ENCODE measurements at regions not wholly inside any gene's neighbourhood (a gene's known extent, or its start where the extent isn't known, plus 50 kb on each side); places are given as distances from the start of the nearest gene placed in this dataset.

DNA sequence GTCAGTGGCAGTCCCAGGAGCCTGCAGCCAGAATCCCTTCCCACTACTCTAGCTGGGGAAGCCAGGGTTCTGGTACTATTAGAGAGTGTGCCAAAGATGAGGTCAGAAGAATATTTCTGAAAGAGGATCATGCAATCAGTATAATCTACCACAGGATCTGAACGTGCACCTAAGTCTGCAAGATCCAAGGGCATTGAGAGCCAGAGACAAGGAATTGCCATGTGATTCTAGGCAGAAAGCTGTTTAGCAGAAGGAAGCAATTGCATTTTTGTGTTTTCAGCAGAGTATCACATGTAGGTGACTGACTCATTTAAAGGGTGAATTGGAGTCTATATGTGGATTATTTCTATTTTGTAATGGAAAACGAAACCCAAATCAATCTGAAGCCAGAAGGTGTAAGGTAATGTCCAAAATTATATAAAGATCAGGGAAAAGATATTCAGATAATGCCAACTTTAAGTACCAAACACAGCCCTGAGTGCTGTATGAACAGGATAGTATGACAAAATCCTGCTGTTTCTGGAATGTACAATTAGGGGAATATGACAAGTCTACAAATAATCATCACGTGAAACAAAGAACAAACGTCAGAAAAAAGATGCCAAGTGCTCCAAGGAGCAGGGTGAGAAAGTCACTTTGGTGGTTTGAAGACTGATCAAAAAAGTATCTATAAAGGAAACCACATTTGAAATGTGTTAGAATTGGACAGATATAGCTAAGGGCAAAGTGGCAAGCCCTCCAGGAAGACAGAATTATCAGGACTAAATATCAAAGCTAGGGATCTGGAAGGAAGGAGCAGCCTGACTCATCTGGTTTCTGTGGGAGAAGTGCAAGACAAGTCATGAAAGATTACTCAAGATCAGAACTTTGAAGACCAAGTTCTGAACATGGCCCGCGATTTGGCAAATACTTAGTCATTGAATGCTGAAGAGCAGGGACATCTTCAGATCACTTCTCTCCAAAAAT, 1036.6 kb downstream of the NTRK3 start:
- DNase-seq (ENCODE audit: low spot score in 2 of 2), result no peak
- in situ Hi-C loops (cut with MboI; ENCODE audit: low sequenced_read_pairs), result no loop called here
- Histone ChIP-seq H3K27me3 (ENCODE audit: low read depth) (no peaks in the 10 kb centered on the region), H3K4me1 (no peaks in the 10 kb centered on the region), H3K9me3 (peaks cover 5% of the 10 kb centered on the region; the same call in 1 of the 2 replicates), H3K36me3 (replicated peaks) (no peaks in the 10 kb centered on the region), H3K4me3 (no peak overlapping the region)

DNA sequence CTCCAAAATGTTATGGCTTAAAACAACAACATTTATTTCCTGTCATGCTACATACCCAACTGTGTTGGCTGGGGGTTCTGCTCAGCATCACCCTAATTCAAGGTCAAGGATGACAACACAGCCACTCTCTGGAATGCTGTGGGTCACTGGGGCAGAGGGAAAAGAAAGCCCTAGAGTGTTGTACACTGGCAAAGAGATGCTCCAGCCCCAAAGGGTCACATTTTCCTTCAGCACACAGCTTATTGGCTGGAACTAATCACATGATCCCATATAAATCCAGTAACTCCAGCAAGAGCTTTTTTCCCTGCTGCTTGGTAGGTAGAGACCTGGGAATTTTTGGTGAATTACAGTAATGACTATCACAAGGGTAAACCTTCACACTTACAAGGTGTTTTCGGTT, 1041.4 kb downstream of the NTRK3 start:
- DNase-seq (ENCODE audit: low spot score in 2 of 2), result no peak
- no peaks in the 10 kb centered on the region for H3K27me3 ChIP-seq (ENCODE audit: low read depth)
- in situ Hi-C loops (cut with MboI; ENCODE audit: low sequenced_read_pairs), result no loop called here
- H3K36me3 ChIP-seq (replicated peaks), result no peaks in the 10 kb centered on the region
- H3K9me3 ChIP-seq, result peaks cover 13% of the 10 kb centered on the region
- no peaks in the 10 kb centered on the region for H3K4me1 ChIP-seq
- H3K4me3 ChIP-seq, result no peak overlapping the region

DNA sequence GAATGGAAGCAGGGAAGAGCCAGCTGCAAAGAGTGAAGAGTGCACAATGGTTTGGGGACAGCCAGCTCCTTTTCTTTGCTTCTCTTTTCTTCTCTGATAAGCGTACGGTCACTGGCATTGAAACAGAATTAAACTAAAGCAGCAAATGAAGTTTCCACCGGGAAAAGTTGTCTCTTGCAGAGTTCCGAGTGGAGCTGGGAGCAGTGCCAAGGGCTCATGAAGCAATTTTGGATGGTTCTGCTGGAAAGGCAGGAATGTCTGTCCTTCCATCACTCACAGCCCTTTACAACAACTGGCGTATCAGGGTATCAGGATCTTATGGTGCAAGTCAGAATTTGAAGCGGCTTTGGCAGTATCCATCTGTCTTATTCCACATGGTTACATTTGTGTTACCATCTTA, 1042.9 kb downstream of the NTRK3 start:
- Histone ChIP-seq H3K4me3 (no peak overlapping the region), H3K9me3 (peaks cover 15% of the 10 kb centered on the region), H3K36me3 (replicated peaks) (no peaks in the 10 kb centered on the region), H3K27me3 (ENCODE audit: low read depth) (no peaks in the 10 kb centered on the region), H3K4me1 (no peaks in the 10 kb centered on the region)
- in situ Hi-C loops (cut with MboI; ENCODE audit: low sequenced_read_pairs), result no loop called here
- no peak for DNase-seq (ENCODE audit: low spot score in 2 of 2)

DNA sequence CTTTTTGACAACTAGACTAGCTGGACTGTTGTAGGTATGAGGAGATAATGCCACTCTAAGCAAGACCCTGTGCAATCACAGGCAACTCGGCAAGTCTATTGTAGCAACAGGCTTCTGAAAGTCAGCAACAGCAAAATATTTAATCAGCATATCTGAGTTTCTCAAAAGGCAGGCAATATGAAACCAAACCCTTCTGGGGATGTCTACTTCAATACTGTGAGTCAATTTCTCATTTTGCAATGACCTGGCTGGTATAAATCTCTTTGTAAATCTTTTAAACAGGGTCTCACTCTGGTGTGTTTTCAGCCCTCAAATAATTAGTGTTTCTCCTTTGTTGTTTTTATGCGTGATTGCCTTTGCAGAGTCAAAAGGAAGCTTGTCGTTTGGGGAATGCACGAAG, 1044.5 kb downstream of the NTRK3 start:
- H3K27me3 ChIP-seq (ENCODE audit: low read depth), result no peaks in the 10 kb centered on the region
- peaks cover 16% of the 10 kb centered on the region for H3K9me3 ChIP-seq
- in situ Hi-C loops (cut with MboI; ENCODE audit: low sequenced_read_pairs), result no loop called here
- H3K4me1 ChIP-seq, result no peaks in the 10 kb centered on the region
- no peaks in the 10 kb centered on the region for H3K36me3 ChIP-seq (replicated peaks)
- H3K4me3 ChIP-seq, result no peak overlapping the region
- no peak for DNase-seq (ENCODE audit: low spot score in 2 of 2)

DNA sequence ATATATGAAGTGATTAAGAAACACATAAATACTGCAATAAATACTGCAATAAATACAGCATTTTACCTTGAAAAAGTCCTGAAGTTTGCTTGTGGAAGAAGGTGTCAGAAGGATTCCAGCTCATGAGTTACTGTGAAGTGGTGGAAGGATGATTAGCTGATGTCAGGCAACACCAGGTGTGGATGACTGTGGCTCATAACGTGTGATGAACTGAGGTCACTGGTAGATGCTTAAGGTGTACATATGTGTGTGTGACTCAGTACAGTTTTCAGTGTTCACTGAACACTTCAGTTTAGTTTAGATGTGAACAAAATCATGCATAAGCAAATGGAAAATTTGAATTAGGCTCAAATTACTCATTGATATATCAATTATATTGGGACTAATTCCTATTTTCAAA, 1045.0 kb downstream of the NTRK3 start:
- H3K4me1 ChIP-seq, result no peaks in the 10 kb centered on the region
- peaks cover 20% of the 10 kb centered on the region for H3K9me3 ChIP-seq
- no peak for DNase-seq (ENCODE audit: low spot score in 2 of 2)
- in situ Hi-C loops (cut with MboI; ENCODE audit: low sequenced_read_pairs), result no loop called here
- H3K4me3 ChIP-seq, result no peak overlapping the region
- H3K27me3 ChIP-seq (ENCODE audit: low read depth), result no peaks in the 10 kb centered on the region
- H3K36me3 ChIP-seq (replicated peaks), result no peaks in the 10 kb centered on the region

DNA sequence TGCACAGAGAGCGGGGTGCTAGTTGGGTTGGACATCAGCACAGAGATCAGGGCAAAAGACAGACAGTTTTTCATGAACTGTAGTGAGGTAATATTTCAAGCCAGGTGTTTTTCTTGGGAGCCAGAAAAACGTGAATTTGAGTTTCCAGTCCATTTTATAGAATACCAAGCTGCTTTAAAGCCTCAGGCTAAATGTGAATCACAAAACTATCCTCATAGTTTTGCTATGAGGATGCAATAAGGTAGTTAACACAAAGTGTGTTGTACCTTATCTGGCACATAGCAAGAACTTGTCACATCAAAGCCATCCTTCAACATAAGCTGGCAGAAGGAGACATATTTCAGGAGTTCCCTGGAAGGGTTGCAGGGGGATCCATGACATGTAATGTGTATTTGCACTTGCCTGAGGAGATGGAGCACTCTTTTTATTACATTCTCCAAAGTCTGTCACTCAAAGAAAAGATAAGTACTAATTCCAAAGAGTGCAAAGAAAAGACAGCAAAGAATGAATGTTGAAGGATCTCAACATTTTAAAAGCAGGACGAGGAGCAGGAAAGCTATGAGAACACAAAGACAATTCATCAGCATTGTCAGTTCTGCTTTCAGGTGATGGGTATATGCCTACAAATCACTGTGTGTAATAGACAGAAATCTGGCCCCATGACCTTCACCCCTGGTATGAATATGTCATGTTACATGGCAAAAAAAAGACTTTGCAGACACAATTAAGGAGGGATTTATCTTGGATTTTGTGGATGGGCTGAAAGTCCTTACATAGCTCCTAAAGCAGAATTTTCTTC, 1046.4 kb downstream of the NTRK3 start:
- no peak for DNase-seq (ENCODE audit: low spot score in 2 of 2)
- in situ Hi-C loops (cut with MboI; ENCODE audit: low sequenced_read_pairs), result no loop called here
- Histone ChIP-seq H3K27me3 (ENCODE audit: low read depth) (no peaks in the 10 kb centered on the region), H3K4me1 (no peaks in the 10 kb centered on the region), H3K9me3 (peaks cover 19% of the 10 kb centered on the region), H3K4me3 (no peak overlapping the region), H3K36me3 (replicated peaks) (no peaks in the 10 kb centered on the region)

DNA sequence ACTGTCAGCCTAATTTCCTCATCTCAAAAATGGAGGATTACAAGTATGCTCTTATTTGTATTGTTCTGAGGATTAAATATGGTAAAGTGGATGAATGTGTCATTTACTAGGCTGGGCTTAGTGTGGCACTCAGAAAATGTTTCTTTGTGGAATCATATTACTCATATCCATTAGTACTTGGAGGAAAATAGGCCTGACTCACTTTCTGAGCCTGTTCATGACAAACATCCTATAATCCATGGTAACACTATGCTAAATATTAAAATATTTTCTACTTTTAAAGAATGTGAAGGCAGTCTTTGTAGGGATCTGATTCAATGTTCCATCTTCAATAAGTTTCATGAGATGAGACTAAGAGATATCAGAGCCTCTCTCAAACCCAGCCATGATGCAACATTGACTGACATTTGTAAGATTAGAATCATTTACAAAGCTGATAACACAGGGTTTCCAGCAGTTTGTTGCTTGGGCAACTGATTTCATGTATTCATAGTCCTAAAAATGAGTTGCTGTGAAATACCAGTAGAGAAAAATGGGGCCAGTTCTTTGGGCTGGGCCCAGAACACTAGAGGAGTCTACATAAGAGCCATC, 1048.5 kb downstream of the NTRK3 start:
- Histone ChIP-seq H3K27me3 (ENCODE audit: low read depth) (no peaks in the 10 kb centered on the region), H3K9me3 (peaks cover 18% of the 10 kb centered on the region), H3K4me1 (no peaks in the 10 kb centered on the region), H3K4me3 (no peak overlapping the region), H3K36me3 (replicated peaks) (no peaks in the 10 kb centered on the region)
- no peak for DNase-seq (ENCODE audit: low spot score in 2 of 2)
- in situ Hi-C loops (cut with MboI; ENCODE audit: low sequenced_read_pairs), result no loop called here

DNA sequence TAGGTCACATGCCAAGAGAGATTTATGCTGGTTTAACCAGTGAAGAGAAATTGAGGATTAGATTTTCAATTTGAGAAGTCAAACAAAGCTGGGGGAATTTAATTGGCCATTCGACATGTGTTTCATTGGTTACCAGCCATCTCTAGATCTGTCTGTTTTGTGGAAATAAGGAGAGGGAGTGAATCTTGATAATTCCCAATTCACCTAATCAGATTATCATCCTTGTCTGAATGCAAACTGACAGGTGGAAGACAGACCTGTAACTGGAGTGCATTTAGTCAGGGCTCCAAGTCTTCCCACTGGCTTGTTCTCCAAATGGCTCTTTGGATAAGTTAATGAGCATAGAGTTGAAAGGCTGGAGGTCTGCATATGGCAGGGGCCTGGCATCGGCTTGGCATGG, 1049.3 kb downstream of the NTRK3 start:
- no peak for DNase-seq (ENCODE audit: low spot score in 2 of 2)
- Histone ChIP-seq H3K4me3 (no peak overlapping the region), H3K4me1 (no peaks in the 10 kb centered on the region), H3K36me3 (replicated peaks) (no peaks in the 10 kb centered on the region), H3K9me3 (peaks cover 17% of the 10 kb centered on the region), H3K27me3 (ENCODE audit: low read depth) (no peaks in the 10 kb centered on the region)
- in situ Hi-C loops (cut with MboI; ENCODE audit: low sequenced_read_pairs), result no loop called here

DNA sequence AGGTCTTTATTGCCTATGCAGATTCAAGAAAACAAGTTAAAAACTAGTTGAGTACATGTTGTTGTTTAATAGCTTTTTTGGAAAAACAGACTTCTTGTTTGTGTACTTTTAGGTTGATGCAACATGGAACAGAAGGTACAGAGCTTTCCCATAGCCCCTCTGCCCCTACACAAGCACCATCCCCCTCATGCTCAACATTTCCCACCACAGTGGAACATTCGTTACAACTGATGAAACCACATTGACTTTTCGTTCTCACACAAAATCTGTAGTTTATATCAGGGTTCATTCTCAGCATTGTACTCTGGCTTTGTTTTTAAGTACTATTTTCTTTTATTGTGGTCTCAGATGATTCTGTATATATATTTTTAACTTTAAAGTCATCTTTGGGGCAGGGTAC, 1054.6 kb downstream of the NTRK3 start:
- Histone ChIP-seq H3K4me1 (no peaks in the 10 kb centered on the region), H3K36me3 (replicated peaks) (no peaks in the 10 kb centered on the region), H3K27me3 (ENCODE audit: low read depth) (no peaks in the 10 kb centered on the region), H3K4me3 (no peak overlapping the region), H3K9me3 (peaks cover 8% of the 10 kb centered on the region)
- no peak for DNase-seq (ENCODE audit: low spot score in 2 of 2)
- in situ Hi-C loops (cut with MboI; ENCODE audit: low sequenced_read_pairs), result no loop called here

DNA sequence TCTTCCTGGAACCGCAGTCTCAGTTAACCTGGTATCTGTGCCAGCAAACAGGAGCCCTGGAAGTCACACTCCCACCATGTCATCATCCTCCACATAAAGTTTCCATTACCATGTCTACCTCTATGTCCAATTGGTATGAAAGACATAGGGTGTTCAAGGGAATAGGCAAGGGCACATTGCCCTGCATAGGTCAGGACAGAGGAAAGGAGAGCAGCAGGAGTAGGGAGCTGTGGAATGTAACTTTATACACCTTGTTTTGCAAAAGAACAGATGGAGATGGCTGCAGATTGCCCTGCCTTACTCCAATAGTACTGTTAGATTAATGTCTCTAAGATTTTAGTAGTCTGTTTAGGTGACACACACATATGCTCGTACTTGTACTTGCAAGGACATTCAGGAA, 1056.4 kb downstream of the NTRK3 start:
- no peaks in the 10 kb centered on the region for H3K4me1 ChIP-seq
- no peak for DNase-seq (ENCODE audit: low spot score in 2 of 2)
- in situ Hi-C loops (cut with MboI; ENCODE audit: low sequenced_read_pairs), result no loop called here
- no peaks in the 10 kb centered on the region for H3K27me3 ChIP-seq (ENCODE audit: low read depth)
- no peaks in the 10 kb centered on the region for H3K36me3 ChIP-seq (replicated peaks)
- peaks cover 2% of the 10 kb centered on the region; the same call in 1 of the 2 replicates for H3K9me3 ChIP-seq
- H3K4me3 ChIP-seq, result no peak overlapping the region

DNA sequence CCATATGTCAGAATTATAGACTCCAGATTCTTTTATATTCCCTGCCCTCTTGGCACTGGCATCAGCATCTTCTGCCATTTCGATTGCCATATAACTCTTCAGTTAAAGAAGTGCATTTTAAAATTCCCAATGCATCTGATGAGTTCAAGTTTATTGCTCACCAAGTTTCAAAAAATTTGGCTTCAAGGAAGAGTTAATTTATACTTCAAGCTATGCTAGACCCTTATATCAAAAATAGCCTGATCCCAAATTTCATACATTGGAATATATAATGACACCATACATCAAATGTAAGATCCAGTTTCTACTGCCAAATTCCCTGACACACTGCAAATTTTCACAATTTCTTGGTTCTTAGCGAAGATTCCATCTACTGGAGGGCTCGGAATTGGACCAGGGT, 1058.6 kb downstream of the NTRK3 start:
- Histone ChIP-seq H3K27me3 (ENCODE audit: low read depth) (no peaks in the 10 kb centered on the region), H3K4me3 (no peak overlapping the region), H3K36me3 (replicated peaks) (no peaks in the 10 kb centered on the region), H3K4me1 (no peaks in the 10 kb centered on the region), H3K9me3 (no peaks in the 10 kb centered on the region)
- no peak for DNase-seq (ENCODE audit: low spot score in 2 of 2)
- in situ Hi-C loops (cut with MboI; ENCODE audit: low sequenced_read_pairs), result no loop called here

DNA sequence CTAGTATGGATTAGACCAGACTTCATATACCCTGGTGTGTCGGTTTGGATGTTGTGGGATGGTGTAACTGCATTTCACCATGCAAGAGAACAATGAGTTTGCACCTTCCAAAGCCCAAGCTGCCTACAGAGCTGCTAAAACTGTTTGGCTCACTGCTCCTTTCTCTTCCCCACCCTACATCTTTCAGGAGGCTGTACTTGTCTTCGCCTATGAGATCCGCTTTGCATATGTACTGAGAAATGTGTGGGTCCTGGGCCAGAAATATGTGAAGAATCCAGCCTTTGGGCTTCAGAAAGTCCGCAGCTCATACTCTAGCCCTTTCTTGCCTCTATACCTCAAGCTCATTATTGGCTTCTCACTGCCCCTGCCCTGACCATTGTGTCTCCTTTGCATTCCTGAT, 1060.0 kb downstream of the NTRK3 start:
- Histone ChIP-seq H3K4me3 (no peak overlapping the region), H3K9me3 (no peaks in the 10 kb centered on the region), H3K36me3 (replicated peaks) (no peaks in the 10 kb centered on the region), H3K4me1 (no peaks in the 10 kb centered on the region), H3K27me3 (ENCODE audit: low read depth) (no peaks in the 10 kb centered on the region)
- in situ Hi-C loops (cut with MboI; ENCODE audit: low sequenced_read_pairs), result no loop called here
- DNase-seq (ENCODE audit: low spot score in 2 of 2), result no peak

DNA sequence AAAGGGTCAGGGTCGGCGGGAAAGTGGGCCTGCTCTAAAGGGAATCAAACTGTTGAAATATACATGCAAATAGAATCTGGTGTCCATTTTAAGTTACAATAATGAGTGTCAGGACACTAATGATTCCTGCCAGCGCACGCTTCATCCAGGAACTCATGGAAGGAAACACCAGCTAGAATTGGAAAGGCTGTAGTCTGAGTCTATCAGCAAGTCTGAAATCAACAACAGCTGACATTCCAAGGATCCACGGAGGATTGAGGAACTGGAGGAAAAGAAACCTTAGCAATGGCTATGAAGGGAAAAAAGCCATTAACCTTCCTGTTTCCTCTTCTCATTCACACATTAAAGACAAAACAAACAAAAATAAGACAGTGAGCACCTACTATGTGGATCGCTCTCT, 1063.1 kb downstream of the NTRK3 start:
- Histone ChIP-seq H3K27me3 (ENCODE audit: low read depth) (no peaks in the 10 kb centered on the region), H3K9me3 (no peaks in the 10 kb centered on the region; the same call in 1 of the 2 replicates), H3K4me3 (no peak overlapping the region), H3K4me1 (no peaks in the 10 kb centered on the region), H3K36me3 (replicated peaks) (no peaks in the 10 kb centered on the region)
- in situ Hi-C loops (cut with MboI; ENCODE audit: low sequenced_read_pairs), result no loop called here
- DNase-seq (ENCODE audit: low spot score in 2 of 2), result no peak

DNA sequence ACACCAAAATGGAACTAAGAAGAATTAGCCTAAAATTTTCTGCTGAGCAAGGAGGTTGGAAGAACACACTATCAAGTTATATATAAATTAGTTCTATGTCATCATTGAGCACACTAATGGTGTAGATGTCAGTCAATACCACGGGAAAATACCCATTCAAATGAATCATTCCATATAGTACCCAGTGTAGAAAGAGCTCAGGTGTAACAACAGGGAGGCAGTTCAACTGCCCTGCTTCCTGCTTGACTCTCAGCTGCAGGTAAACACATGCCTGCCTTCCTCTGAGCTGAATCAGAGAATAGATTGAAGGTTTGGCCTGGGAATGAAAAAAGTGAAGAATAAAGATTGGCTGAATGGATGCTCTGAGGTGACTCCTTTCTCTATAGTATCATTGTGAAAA, 1088.0 kb downstream of the AGBL1 start:
- Histone ChIP-seq H3K9me3 (peaks cover 34% of the 10 kb centered on the region), H3K4me3 (no peak overlapping the region), H3K4me1 (no peaks in the 10 kb centered on the region), H3K36me3 (replicated peaks) (no peaks in the 10 kb centered on the region), H3K27me3 (ENCODE audit: low read depth) (no peaks in the 10 kb centered on the region)
- in situ Hi-C loops (cut with MboI; ENCODE audit: low sequenced_read_pairs), result no loop called here
- no peak for DNase-seq (ENCODE audit: low spot score in 2 of 2)
